Transverse colon (tissue), 4 donors: ENCODE measurements at regions not wholly inside any gene's neighbourhood (a gene's known extent, or its start where the extent isn't known, plus 50 kb on each side); places are given as distances from the start of the nearest gene placed in this dataset.

Source experiments
- CTCF ChIP-seq, 5 experiments: fragments of 200-600 bp in 3 of 5; fragments of 450-650 bp in 2 of 5; sonication (generic) in 3 of 5; IDR thresholded peaks; 1 replicate in 2 of 5; 2 replicates in 3 of 5; pipeline ENCODE4 v1.5.1; 2016 to 2017; ENCODE audit warnings: antibody characterized with exemption in 5 of 5, inconsistent platforms in 3 of 5, mild to moderate bottlenecking in 2 of 5, moderate library complexity in 1 of 5
- EP300 ChIP-seq: sonication (generic); formaldehyde crosslinking; IDR thresholded peaks from one replicate; pipeline ENCODE4 v1.6.1; 2017; ENCODE audit warnings: antibody characterized with exemption, low read depth
- POLR2A ChIP-seq: fragments of 450-650 bp; IDR thresholded peaks from one replicate; pipeline ENCODE4 v1.6.1; 2016; ENCODE audit warnings: antibody characterized with exemption, mild to moderate bottlenecking, moderate library complexity
- POLR2AphosphoS5 ChIP-seq, 3 donors: sonication (generic); formaldehyde crosslinking; IDR thresholded peaks; one replicate each; pipeline ENCODE4 v1.6.1; 2016; ENCODE audit warnings: antibody characterized with exemption in 3 of 3

- TF ChIP-seq CTCF (IDR thresholded peaks at IDR 0.05) (no peak), POLR2AphosphoS5 (IDR thresholded peaks at IDR 0.05) (no peak), EP300 (no peak), POLR2A (no peak)
These were observed 586.1 kb downstream of the DNAH5 start for GRCh38 chr5:13358342-13358741.
